B cell (primary cell): ENCODE measurements at regions not wholly inside any gene's neighbourhood (a gene's known extent, or its start where the extent isn't known, plus 50 kb on each side); places are given as distances from the start of the nearest gene placed in this dataset.

Experiments used
- ATAC-seq: fragments of 200-7000 bp; cut with Tn5 transposase; one replicate; pipeline ENCODE4 v1.10.0; 2021; ENCODE audit warnings: low read depth, mild to moderate bottlenecking, moderate number of reproducible peaks, moderate library complexity
- CTCF ChIA-PET: fragments of 350-600 bp; sonication (Branson Sonifier 250); formaldehyde crosslinking; loops from one replicate; lab custom pipeline; 2021; ENCODE audit warnings: antibody characterized with exemption, inconsistent platforms; lab: Charles Lee
- POLR2A ChIA-PET: fragments of 350-600 bp; sonication (Branson Sonifier 250); formaldehyde crosslinking; loops from one replicate; lab custom pipeline; 2021; ENCODE audit warnings: antibody characterized with exemption; lab: Charles Lee
- DNase-seq: peaks from one replicate; pipeline ENCODE4 v3.0.0; 2013
- H2AFZ ChIP-seq: 2 replicates; pipeline ENCODE4 v1.6.1; 2012; ENCODE audit warnings: mild to moderate bottlenecking, low read depth, low read length; ENCODE audit not compliant: insufficient read depth, poor library complexity, severe bottlenecking
- H3K27ac ChIP-seq, 2 donors: 1 replicate in 1 of 2; 2 replicates in 1 of 2; pipeline ENCODE4 v1.5.1; 2012 to 2013; ENCODE audit warnings: low read length in 2 of 2, mild to moderate bottlenecking in 2 of 2, moderate library complexity in 1 of 2
- H3K27me3 ChIP-seq, 4 experiments: fragments of 200-600 bp in 1 of 4; sonication (generic) in 1 of 4; replicated peaks in 1 of 4; 1 replicate in 2 of 4; 2 replicates in 2 of 4; pipeline versions ENCODE4 v1.6.1 to v1.7.0; 2013 to 2016; ENCODE audit warnings: low read length in 3 of 4, mild to moderate bottlenecking in 2 of 4, mixed read lengths in 1 of 4, moderate library complexity in 1 of 4; ENCODE audit not compliant: insufficient read depth in 4 of 4, control insufficient read depth in 3 of 4; ENCODE audit errors: control extremely low read depth in 1 of 4
- H3K36me3 ChIP-seq, 2 experiments: replicated peaks in 1 of 2; 1 replicate in 1 of 2; 2 replicates in 1 of 2; pipeline versions ENCODE4 v1.6.1 to v1.7.1; 2013; ENCODE audit warnings: low read length in 1 of 2; ENCODE audit not compliant: insufficient read depth in 2 of 2, control insufficient read depth in 1 of 2; ENCODE audit errors: control extremely low read depth in 1 of 2, extremely low read depth in 1 of 2
- H3K4me1 ChIP-seq, 2 donors: fragments of 200-600 bp in 1 of 2; sonication (generic) in 1 of 2; 1 replicate in 1 of 2; 2 replicates in 1 of 2; pipeline versions ENCODE4 v1.5.1 to v1.6.1; 2013 to 2017; ENCODE audit warnings: low read length in 2 of 2; ENCODE audit not compliant: control insufficient read depth in 2 of 2, insufficient read depth in 2 of 2
- H3K4me2 ChIP-seq: replicated peaks from 2 replicates; pipeline ENCODE3; 2012; ENCODE audit warnings: mild to moderate bottlenecking, low read depth, low read length; ENCODE audit not compliant: poor library complexity, severe bottlenecking
- H3K4me3 ChIP-seq, 5 experiments: fragments of 200-600 bp in 1 of 5; sonication (generic) in 1 of 5; 1 replicate in 3 of 5; 2 replicates in 2 of 5; pipeline versions ENCODE4 v1.5.1 to v1.7.0; 2011 to 2016; ENCODE audit warnings: low read length in 4 of 5, mild to moderate bottlenecking in 4 of 5, low read depth in 2 of 5, control low read depth in 1 of 5, moderate library complexity in 1 of 5; ENCODE audit not compliant: insufficient read depth in 1 of 5; ENCODE audit errors: control extremely low read depth in 1 of 5, extremely low read depth in 1 of 5
- H3K79me2 ChIP-seq: fragments of 200-600 bp; sonication (generic); one replicate; pipeline ENCODE4 v1.6.0; 2016; ENCODE audit warnings: low read length; ENCODE audit not compliant: control insufficient read depth, insufficient read depth
- H3K9ac ChIP-seq: fragments of 200-600 bp; sonication (generic); 2 replicates; pipeline ENCODE4 v1.6.1; 2017; ENCODE audit warnings: mild to moderate bottlenecking, low read length, moderate library complexity
- H3K9me3 ChIP-seq, 3 donors: one replicate each; pipeline versions ENCODE4 v1.6.1 to v1.7.1; 2013; ENCODE audit warnings: low read length in 2 of 3; ENCODE audit not compliant: control insufficient read depth in 2 of 3, insufficient read depth in 1 of 3; ENCODE audit errors: control extremely low read depth in 1 of 3
- H4K20me1 ChIP-seq: 2 replicates; pipeline ENCODE4 v1.6.0; 2012; ENCODE audit warnings: mild to moderate bottlenecking, low read length; ENCODE audit not compliant: insufficient read depth, control insufficient read depth, poor library complexity, severe bottlenecking
- H3K27ac Mint-ChIP-seq: one replicate; pipeline ENCODE4 v1.8.0; 2021; ENCODE audit warnings: mixed read lengths
- H3K27me3 Mint-ChIP-seq: one replicate; pipeline ENCODE4 v1.8.0; 2021; ENCODE audit warnings: mixed read lengths
- H3K4me1 Mint-ChIP-seq: one replicate; pipeline ENCODE4 v1.8.0; 2021; ENCODE audit warnings: mixed read lengths
- H3K4me3 Mint-ChIP-seq: one replicate; pipeline ENCODE4 v1.8.0; 2021; ENCODE audit warnings: mixed read lengths
- H3K9me3 Mint-ChIP-seq: one replicate; pipeline ENCODE4 v1.8.0; 2022; ENCODE audit warnings: mixed read lengths; ENCODE audit not compliant: insufficient read depth
- EZH2 ChIP-seq: IDR thresholded peaks from 2 replicates; pipeline ENCODE4 v1.6.1; 2012; ENCODE audit warnings: borderline replicate concordance, low read depth, mild to moderate bottlenecking, moderate library complexity, low read length; ENCODE audit not compliant: insufficient read depth, poor library complexity, severe bottlenecking
- WGBS: methylation state at CpG from one replicate; pipeline ENCODE4 v1.1.5; 2013; ENCODE audit warnings: missing lambda C conversion rate; ENCODE audit not compliant: insufficient coverage; 5-methylcytosine and 5-hydroxymethylcytosine counted together
- intact Hi-C: fragments of 100-400 bp; cut with micrococcal nuclease; formaldehyde crosslinking; loops from one replicate; pipeline ENCODE4 v1.10.0; 2022
- TF ChIP-seq, protein P1 (sequence below): fragments of 200-600 bp; IDR thresholded peaks from one replicate; pipeline ENCODE4 v1.8.0; 2022; ENCODE audit warnings: antibody characterized with exemption, mild to moderate bottlenecking

DNA sequence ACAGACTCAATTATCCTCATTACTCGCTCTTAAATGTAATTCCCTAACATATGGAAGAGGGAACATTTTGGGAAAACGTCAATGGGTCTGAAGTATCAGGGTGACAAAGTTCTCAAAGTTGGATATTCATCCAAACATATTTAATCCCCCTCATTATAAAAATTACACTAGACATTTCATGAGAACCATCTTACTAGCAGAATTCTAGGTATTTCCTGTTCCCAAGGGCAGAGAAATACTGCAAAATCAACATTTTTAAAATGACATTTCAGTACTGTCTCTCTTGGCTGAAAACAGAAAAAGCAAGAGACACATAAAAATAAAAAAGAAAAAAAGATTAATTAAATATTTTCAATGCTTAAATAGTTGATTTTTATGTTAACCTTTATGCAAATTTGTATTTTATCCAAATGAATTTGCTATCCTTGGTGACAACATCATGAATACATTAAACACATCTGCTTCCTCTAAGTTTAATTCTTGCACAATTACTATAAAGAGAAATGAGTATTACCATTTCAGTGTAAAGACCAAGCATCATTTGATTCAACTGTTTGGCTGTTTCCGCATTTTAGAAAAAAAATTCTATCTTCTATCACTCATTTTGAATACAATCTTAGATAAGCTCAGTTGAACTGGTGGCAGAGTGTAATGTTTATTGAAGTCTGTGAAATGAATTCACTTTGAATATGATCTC, 114.8 kb upstream of the COL8A1 start:
- Histone ChIP-seq H3K4me1 (no peaks in the 10 kb centered on the region), H3K9ac (no peak overlapping the region), H4K20me1 (no peaks in the 10 kb centered on the region), H3K27me3 (no peaks in the 10 kb centered on the region), H2AFZ (no peak overlapping the region), H3K79me2 (no peaks in the 10 kb centered on the region), H3K4me3 (no peak overlapping the region), H3K9me3 (no peaks in the 10 kb centered on the region), H3K4me2 (no peak overlapping the region), H3K36me3 (no peaks in the 10 kb centered on the region), H3K27ac (no peak overlapping the region)
- DNase-seq (no peak), ATAC-seq (no peak)
- no peak for TF ChIP-seq EZH2
- TF ChIP-seq, protein P1, sequence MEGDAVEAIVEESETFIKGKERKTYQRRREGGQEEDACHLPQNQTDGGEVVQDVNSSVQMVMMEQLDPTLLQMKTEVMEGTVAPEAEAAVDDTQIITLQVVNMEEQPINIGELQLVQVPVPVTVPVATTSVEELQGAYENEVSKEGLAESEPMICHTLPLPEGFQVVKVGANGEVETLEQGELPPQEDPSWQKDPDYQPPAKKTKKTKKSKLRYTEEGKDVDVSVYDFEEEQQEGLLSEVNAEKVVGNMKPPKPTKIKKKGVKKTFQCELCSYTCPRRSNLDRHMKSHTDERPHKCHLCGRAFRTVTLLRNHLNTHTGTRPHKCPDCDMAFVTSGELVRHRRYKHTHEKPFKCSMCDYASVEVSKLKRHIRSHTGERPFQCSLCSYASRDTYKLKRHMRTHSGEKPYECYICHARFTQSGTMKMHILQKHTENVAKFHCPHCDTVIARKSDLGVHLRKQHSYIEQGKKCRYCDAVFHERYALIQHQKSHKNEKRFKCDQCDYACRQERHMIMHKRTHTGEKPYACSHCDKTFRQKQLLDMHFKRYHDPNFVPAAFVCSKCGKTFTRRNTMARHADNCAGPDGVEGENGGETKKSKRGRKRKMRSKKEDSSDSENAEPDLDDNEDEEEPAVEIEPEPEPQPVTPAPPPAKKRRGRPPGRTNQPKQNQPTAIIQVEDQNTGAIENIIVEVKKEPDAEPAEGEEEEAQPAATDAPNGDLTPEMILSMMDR, result no peak
- POLR2A ChIA-PET, result no interaction called here
- H3K4me3 Mint-ChIP-seq, result no peak overlapping the region
- WGBS, result no CpG with 5 or more reads among the region's 3 CpGs
- H3K4me1 Mint-ChIP-seq, result no peaks in the 10 kb centered on the region
- H3K27me3 Mint-ChIP-seq, result no peaks in the 10 kb centered on the region
- intact Hi-C loops, result no loop called here
- CTCF ChIA-PET, result no interaction called here
- no peak overlapping the region for H3K27ac Mint-ChIP-seq
- H3K9me3 Mint-ChIP-seq, result peaks cover 5% of the 10 kb centered on the region

DNA sequence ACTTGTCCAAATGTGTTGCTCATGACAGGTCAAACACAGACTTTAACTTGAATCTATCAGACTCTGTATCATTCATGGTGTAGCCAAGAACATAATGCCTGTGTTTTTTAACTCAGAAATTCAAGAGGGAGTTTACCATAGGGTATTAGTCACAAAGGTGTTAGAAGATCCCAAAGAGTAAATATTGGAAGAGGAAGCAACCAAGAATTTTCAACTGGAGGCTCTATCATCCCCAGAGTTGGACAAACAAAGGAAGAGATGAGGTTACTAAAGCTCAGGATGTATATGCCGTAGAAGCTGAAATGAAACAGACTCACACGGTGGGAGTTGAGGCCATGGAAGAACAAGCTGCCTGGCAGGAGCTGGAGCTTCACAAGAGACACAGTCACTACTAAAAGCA, 116.2 kb upstream of the COL8A1 start:
- H3K27me3 Mint-ChIP-seq, result no peaks in the 10 kb centered on the region
- Histone ChIP-seq H3K4me3 (no peak overlapping the region), H3K4me1 (no peaks in the 10 kb centered on the region), H3K27me3 (no peaks in the 10 kb centered on the region), H3K4me2 (no peak overlapping the region), H4K20me1 (no peaks in the 10 kb centered on the region), H3K9me3 (no peaks in the 10 kb centered on the region), H3K36me3 (no peaks in the 10 kb centered on the region), H3K9ac (no peak overlapping the region), H3K79me2 (no peaks in the 10 kb centered on the region), H3K27ac (no peak overlapping the region), H2AFZ (no peak overlapping the region)
- POLR2A ChIA-PET, result no interaction called here
- peaks cover 5% of the 10 kb centered on the region for H3K9me3 Mint-ChIP-seq
- 100% methylated on average over 1 of the region's 2 CpGs for WGBS
- no peak overlapping the region for H3K27ac Mint-ChIP-seq
- H3K4me1 Mint-ChIP-seq, result no peaks in the 10 kb centered on the region
- intact Hi-C loops, result no loop called here
- CTCF ChIA-PET, result no interaction called here
- TF ChIP-seq, protein P1, result no peak
- TF ChIP-seq EZH2, result no peak
- ATAC-seq (no peak), DNase-seq (no peak)
- H3K4me3 Mint-ChIP-seq, result no peak overlapping the region
